ENCODE measurements at regions not wholly inside any gene's neighbourhood (a gene's known extent, or its start where the extent isn't known, plus 50 kb on each side); places are given as distances from the start of the nearest gene placed in this dataset.

- no peaks in the 10 kb centered on the region for H3K4me1 ChIP-seq (ENCODE audit: control insufficient read depth, insufficient read depth, low read length)
- H3K4me3 ChIP-seq (ENCODE audit: low read length) = no peak overlapping the region
- no peak overlapping the region for H3K9ac ChIP-seq (ENCODE audit: low read depth, low read length)
- no peaks in the 10 kb centered on the region for H3K36me3 ChIP-seq (ENCODE audit: insufficient read depth, low read length)
- no peak overlapping the region for H3K4me2 ChIP-seq (ENCODE audit: low read length)
- no peaks in the 10 kb centered on the region for H3K27me3 ChIP-seq (ENCODE audit: control insufficient read depth, insufficient read depth, low read length)
- no peaks in the 10 kb centered on the region for H3K9me3 ChIP-seq (replicated peaks; ENCODE audit: low read length)
Measured at GRCh38 chr13:109567315-109567714, 219.1 kb downstream of the IRS2 start.

- Histone ChIP-seq H3K9me3 (replicated peaks; ENCODE audit: low read length) (no peaks in the 10 kb centered on the region), H3K36me3 (ENCODE audit: insufficient read depth, low read length) (no peaks in the 10 kb centered on the region), H3K27me3 (ENCODE audit: control insufficient read depth, insufficient read depth, low read length) (no peaks in the 10 kb centered on the region), H3K4me2 (ENCODE audit: low read length) (no peak overlapping the region), H3K4me3 (ENCODE audit: low read length) (no peak overlapping the region), H3K9ac (ENCODE audit: low read depth, low read length) (no peak overlapping the region), H3K4me1 (ENCODE audit: control insufficient read depth, insufficient read depth, low read length) (no peaks in the 10 kb centered on the region)
Measured at GRCh38 chr13:109565877-109566276, 220.5 kb downstream of the IRS2 start.

- Histone ChIP-seq H3K9ac (ENCODE audit: low read depth, low read length) (no peak overlapping the region), H3K4me1 (ENCODE audit: control insufficient read depth, insufficient read depth, low read length) (no peaks in the 10 kb centered on the region), H3K27me3 (ENCODE audit: control insufficient read depth, insufficient read depth, low read length) (no peaks in the 10 kb centered on the region), H3K4me2 (ENCODE audit: low read length) (no peak overlapping the region), H3K9me3 (replicated peaks; ENCODE audit: low read length) (no peaks in the 10 kb centered on the region), H3K4me3 (ENCODE audit: low read length) (no peak overlapping the region), H3K36me3 (ENCODE audit: insufficient read depth, low read length) (no peaks in the 10 kb centered on the region)
Measured at GRCh38 chr13:109548374-109548773, 238.0 kb downstream of the IRS2 start.

GRCh38 chr13:109547942-109548341, 238.4 kb downstream of the IRS2 start:
- Histone ChIP-seq H3K4me2 (ENCODE audit: low read length) (no peak overlapping the region), H3K9ac (ENCODE audit: low read depth, low read length) (no peak overlapping the region), H3K4me3 (ENCODE audit: low read length) (no peak overlapping the region), H3K36me3 (ENCODE audit: insufficient read depth, low read length) (no peaks in the 10 kb centered on the region), H3K27me3 (ENCODE audit: control insufficient read depth, insufficient read depth, low read length) (no peaks in the 10 kb centered on the region), H3K4me1 (ENCODE audit: control insufficient read depth, insufficient read depth, low read length) (no peaks in the 10 kb centered on the region), H3K9me3 (replicated peaks; ENCODE audit: low read length) (no peaks in the 10 kb centered on the region)

GRCh38 chr13:109545931-109546330, 240.5 kb downstream of the IRS2 start:
- Histone ChIP-seq H3K9ac (ENCODE audit: low read depth, low read length) (no peak overlapping the region), H3K9me3 (replicated peaks; ENCODE audit: low read length) (no peaks in the 10 kb centered on the region), H3K4me2 (ENCODE audit: low read length) (no peak overlapping the region), H3K4me3 (ENCODE audit: low read length) (no peak overlapping the region), H3K27me3 (ENCODE audit: control insufficient read depth, insufficient read depth, low read length) (no peaks in the 10 kb centered on the region), H3K4me1 (ENCODE audit: control insufficient read depth, insufficient read depth, low read length) (no peaks in the 10 kb centered on the region), H3K36me3 (ENCODE audit: insufficient read depth, low read length) (no peaks in the 10 kb centered on the region)

DNA sequence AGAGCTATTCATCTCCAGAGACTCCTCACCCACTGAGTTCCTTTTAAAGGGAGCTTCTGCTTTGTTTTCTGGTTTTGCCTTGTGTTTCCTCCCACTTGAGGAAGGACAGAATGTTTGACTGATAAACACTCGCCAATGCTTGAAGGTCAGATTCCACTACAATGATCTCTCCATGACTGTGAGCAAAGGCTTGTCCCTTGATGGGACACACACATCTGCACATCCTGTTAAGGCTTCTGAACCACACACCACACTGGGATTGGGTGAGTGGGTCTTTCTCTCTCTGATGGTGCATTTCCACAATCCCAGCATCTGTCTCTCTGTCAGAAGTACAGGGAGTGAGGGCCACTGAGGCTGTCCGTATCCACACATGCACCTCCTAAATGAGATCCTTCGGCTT, 245.3 kb downstream of the IRS2 start:
- Histone ChIP-seq H3K4me2 (ENCODE audit: low read length) (no peak overlapping the region), H3K9me3 (replicated peaks; ENCODE audit: low read length) (no peaks in the 10 kb centered on the region), H3K36me3 (ENCODE audit: insufficient read depth, low read length) (no peaks in the 10 kb centered on the region), H3K4me3 (ENCODE audit: low read length) (no peak overlapping the region), H3K9ac (ENCODE audit: low read depth, low read length) (no peak overlapping the region), H3K27me3 (ENCODE audit: control insufficient read depth, insufficient read depth, low read length) (no peaks in the 10 kb centered on the region), H3K4me1 (ENCODE audit: control insufficient read depth, insufficient read depth, low read length) (no peaks in the 10 kb centered on the region)

GRCh38 chr13:109537584-109537983, 248.8 kb downstream of the IRS2 start:
- H3K4me3 ChIP-seq (ENCODE audit: low read length) = no peak overlapping the region
- H3K4me1 ChIP-seq (ENCODE audit: control insufficient read depth, insufficient read depth, low read length) = no peaks in the 10 kb centered on the region
- H3K9ac ChIP-seq (ENCODE audit: low read depth, low read length) = no peak overlapping the region
- no peak overlapping the region for H3K4me2 ChIP-seq (ENCODE audit: low read length)
- no peaks in the 10 kb centered on the region for H3K36me3 ChIP-seq (ENCODE audit: insufficient read depth, low read length)
- H3K9me3 ChIP-seq (replicated peaks; ENCODE audit: low read length) = no peaks in the 10 kb centered on the region
- no peaks in the 10 kb centered on the region for H3K27me3 ChIP-seq (ENCODE audit: control insufficient read depth, insufficient read depth, low read length)

DNA sequence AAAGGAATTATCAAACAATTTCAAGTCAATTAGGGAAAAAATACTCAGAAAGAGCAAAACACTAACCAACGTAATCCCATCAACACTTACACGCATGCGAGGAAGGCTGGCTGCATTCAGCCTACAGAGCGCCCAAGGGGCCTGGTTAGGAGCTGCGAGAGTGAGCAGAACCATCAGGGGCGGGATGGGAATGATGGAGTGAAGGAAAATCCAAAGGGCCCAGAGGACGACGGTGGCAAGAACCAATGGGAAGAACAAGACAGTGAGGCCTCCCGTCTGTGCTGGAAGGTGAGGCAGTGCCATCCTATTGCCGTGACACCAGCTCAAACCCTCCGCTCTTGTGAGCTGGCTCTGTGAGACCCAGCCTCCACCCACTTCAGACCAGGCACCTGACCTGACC, 253.0 kb downstream of the IRS2 start:
- Histone ChIP-seq H3K27me3 (ENCODE audit: control insufficient read depth, insufficient read depth, low read length) (no peaks in the 10 kb centered on the region), H3K4me2 (ENCODE audit: low read length) (no peak overlapping the region), H3K36me3 (ENCODE audit: insufficient read depth, low read length) (no peaks in the 10 kb centered on the region), H3K9ac (ENCODE audit: low read depth, low read length) (no peak overlapping the region), H3K4me1 (ENCODE audit: control insufficient read depth, insufficient read depth, low read length) (no peaks in the 10 kb centered on the region), H3K4me3 (ENCODE audit: low read length) (no peak overlapping the region), H3K9me3 (replicated peaks; ENCODE audit: low read length) (no peaks in the 10 kb centered on the region)

DNA sequence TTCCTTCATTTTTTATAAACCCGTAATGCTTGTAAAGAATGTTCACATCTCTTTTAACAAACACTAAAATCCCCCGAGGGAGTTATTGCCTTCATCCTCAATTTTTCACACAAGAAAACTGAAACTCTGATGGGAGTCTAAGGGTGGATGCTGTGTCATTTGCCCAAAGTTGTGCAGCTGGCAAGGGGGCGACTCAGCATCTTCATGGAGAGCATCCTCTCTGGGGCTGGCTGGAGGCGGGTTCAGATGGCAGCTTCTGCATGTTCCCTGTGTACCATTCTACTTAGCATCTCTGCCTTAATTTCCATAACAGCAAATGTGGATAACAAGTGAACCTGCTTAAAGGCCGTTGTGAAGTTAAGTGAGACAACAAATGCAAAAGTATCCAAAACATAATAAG, 256.4 kb downstream of the IRS2 start:
- H3K4me3 ChIP-seq (ENCODE audit: low read length) = no peak overlapping the region
- H3K4me1 ChIP-seq (ENCODE audit: control insufficient read depth, insufficient read depth, low read length) = no peaks in the 10 kb centered on the region
- no peaks in the 10 kb centered on the region for H3K9me3 ChIP-seq (replicated peaks; ENCODE audit: low read length)
- H3K9ac ChIP-seq (ENCODE audit: low read depth, low read length) = no peak overlapping the region
- H3K27me3 ChIP-seq (ENCODE audit: control insufficient read depth, insufficient read depth, low read length) = no peaks in the 10 kb centered on the region
- no peak overlapping the region for H3K4me2 ChIP-seq (ENCODE audit: low read length)
- H3K36me3 ChIP-seq (ENCODE audit: insufficient read depth, low read length) = no peaks in the 10 kb centered on the region

DNA sequence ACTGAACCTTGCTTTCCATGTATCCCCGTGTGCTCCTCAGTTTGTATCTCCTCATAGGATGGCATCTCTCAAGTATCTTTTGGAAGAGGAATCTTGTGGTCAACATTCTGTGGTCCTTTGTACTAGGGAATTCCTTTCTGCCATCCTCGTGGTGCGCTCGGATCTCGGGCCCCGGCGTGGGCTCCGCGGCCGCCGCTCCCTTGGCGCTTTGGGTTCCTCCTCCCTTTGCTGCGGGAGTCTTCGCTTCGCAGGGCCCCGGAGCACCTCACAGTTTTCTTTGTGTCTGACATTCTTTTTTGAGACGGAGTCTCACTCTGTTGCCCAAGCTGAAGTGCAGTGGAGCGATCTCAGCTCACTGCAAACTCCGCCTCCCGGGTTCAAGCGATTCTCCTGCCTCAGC, 264.7 kb downstream of the IRS2 start:
- no peak overlapping the region for H3K4me3 ChIP-seq (ENCODE audit: low read length)
- no peaks in the 10 kb centered on the region for H3K4me1 ChIP-seq (ENCODE audit: control insufficient read depth, insufficient read depth, low read length)
- no peaks in the 10 kb centered on the region for H3K36me3 ChIP-seq (ENCODE audit: insufficient read depth, low read length)
- H3K9me3 ChIP-seq (replicated peaks; ENCODE audit: low read length) = no peaks in the 10 kb centered on the region
- no peaks in the 10 kb centered on the region for H3K27me3 ChIP-seq (ENCODE audit: control insufficient read depth, insufficient read depth, low read length)
- H3K4me2 ChIP-seq (ENCODE audit: low read length) = no peak overlapping the region
- no peak overlapping the region for H3K9ac ChIP-seq (ENCODE audit: low read depth, low read length)

DNA sequence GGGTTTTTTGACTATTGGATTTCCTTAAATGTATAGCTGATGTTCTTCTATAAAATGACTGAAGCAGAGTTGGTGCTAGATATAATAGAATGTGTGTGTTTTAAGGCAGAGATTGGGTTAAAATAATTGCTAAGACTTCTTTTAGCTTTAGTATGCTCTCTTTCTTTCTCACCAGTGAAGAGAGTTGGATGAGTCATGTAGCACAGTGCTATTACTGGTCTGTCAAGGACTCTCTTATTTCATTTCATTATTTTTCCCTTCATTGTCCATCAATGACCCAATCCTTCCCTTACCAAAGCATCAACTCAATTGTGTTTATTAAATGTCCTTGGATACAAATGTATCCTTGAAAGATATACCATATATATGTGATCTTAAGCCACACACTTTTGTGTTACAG, 268.9 kb downstream of the IRS2 start:
- H3K4me1 ChIP-seq (ENCODE audit: control insufficient read depth, insufficient read depth, low read length) = no peaks in the 10 kb centered on the region
- H3K4me2 ChIP-seq (ENCODE audit: low read length) = no peak overlapping the region
- H3K4me3 ChIP-seq (ENCODE audit: low read length) = no peak overlapping the region
- H3K9ac ChIP-seq (ENCODE audit: low read depth, low read length) = no peak overlapping the region
- H3K36me3 ChIP-seq (ENCODE audit: insufficient read depth, low read length) = no peaks in the 10 kb centered on the region
- H3K27me3 ChIP-seq (ENCODE audit: control insufficient read depth, insufficient read depth, low read length) = no peaks in the 10 kb centered on the region
- H3K9me3 ChIP-seq (replicated peaks; ENCODE audit: low read length) = no peaks in the 10 kb centered on the region

DNA sequence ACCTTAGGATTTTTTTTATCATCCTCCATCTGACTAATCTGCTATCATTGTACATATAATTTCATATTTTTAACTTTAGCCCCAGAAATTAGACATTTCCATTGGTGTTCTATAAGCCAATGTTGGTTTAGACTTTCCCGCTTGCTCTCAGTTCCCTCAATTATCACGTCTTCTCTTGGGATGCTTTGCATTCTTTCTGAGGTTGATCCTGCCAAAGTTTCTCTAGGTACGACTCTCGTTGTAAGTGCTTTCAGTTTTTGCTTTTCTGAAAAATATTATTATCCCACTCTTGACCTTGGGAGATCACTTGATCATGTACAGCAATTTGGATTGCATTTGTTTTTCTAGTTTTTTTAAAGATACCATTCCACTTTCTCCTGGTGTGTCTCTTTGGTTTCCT, 270.2 kb downstream of the IRS2 start:
- Histone ChIP-seq H3K4me2 (ENCODE audit: low read length) (no peak overlapping the region), H3K27me3 (ENCODE audit: control insufficient read depth, insufficient read depth, low read length) (no peaks in the 10 kb centered on the region), H3K9me3 (replicated peaks; ENCODE audit: low read length) (no peaks in the 10 kb centered on the region), H3K36me3 (ENCODE audit: insufficient read depth, low read length) (no peaks in the 10 kb centered on the region), H3K4me3 (ENCODE audit: low read length) (no peak overlapping the region), H3K9ac (ENCODE audit: low read depth, low read length) (no peak overlapping the region), H3K4me1 (ENCODE audit: control insufficient read depth, insufficient read depth, low read length) (no peaks in the 10 kb centered on the region)

All from skeletal muscle satellite cell (primary cell).